Esophagus squamous epithelium (tissue), 4 donors: ENCODE measurements at regions not wholly inside any gene's neighbourhood (a gene's known extent, or its start where the extent isn't known, plus 50 kb on each side); places are given as distances from the start of the nearest gene placed in this dataset.

Source experiments
- POLR2A ChIP-seq, 4 donors: fragments of 450-650 bp; IDR thresholded peaks; one replicate each; pipeline ENCODE4 v1.6.1; 2017; ENCODE audit warnings: antibody characterized with exemption in 4 of 4, mild to moderate bottlenecking in 4 of 4, moderate library complexity in 3 of 4
- TF ChIP-seq, protein P1 (sequence below), 6 experiments: fragments of 450-650 bp in 4 of 6; fragments of 200-600 bp in 2 of 6; sonication (generic) in 2 of 6; IDR thresholded peaks; one replicate each; pipeline ENCODE4 v1.5.1; 2016 to 2019; ENCODE audit warnings: antibody characterized with exemption in 6 of 6, mild to moderate bottlenecking in 4 of 6, moderate library complexity in 4 of 6

DNA sequence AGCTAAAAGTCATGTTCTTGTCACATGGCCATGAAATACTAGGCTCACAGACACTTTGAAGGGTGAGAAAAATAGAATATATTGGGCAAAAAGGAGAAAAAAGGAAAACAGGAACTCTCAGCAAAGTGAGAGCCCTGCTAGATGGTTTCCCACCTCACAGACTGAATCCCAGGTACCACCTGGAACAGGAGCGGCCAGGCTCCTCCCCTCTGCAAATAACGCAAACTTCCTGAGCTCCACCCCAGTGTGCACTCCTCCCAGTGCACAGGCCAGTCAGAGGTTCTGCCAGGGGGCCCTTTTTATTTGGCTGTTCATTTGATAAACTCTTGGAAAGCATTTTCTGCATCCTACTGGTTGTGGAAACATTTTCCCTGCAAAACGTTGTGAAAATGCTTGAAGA, 780.4 kb downstream of the TBL1XR1 start:
- TF ChIP-seq, protein P1, sequence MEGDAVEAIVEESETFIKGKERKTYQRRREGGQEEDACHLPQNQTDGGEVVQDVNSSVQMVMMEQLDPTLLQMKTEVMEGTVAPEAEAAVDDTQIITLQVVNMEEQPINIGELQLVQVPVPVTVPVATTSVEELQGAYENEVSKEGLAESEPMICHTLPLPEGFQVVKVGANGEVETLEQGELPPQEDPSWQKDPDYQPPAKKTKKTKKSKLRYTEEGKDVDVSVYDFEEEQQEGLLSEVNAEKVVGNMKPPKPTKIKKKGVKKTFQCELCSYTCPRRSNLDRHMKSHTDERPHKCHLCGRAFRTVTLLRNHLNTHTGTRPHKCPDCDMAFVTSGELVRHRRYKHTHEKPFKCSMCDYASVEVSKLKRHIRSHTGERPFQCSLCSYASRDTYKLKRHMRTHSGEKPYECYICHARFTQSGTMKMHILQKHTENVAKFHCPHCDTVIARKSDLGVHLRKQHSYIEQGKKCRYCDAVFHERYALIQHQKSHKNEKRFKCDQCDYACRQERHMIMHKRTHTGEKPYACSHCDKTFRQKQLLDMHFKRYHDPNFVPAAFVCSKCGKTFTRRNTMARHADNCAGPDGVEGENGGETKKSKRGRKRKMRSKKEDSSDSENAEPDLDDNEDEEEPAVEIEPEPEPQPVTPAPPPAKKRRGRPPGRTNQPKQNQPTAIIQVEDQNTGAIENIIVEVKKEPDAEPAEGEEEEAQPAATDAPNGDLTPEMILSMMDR (IDR thresholded peaks at IDR 0.05), result no peak
- no peak for TF ChIP-seq POLR2A (IDR thresholded peaks at IDR 0.05)
